ENCODE measurements at regions not wholly inside any gene's neighbourhood (a gene's known extent, or its start where the extent isn't known, plus 50 kb on each side); places are given as distances from the start of the nearest gene placed in this dataset.

GRCh38 chr3:154507727-154508126 is 77.7 kb upstream of the GPR149 start:
- no peaks in the 10 kb centered on the region for H3K4me1 Mint-ChIP-seq
- intact Hi-C loops (cut with micrococcal nuclease): no loop called here
- no peaks in the 10 kb centered on the region for H3K36me3 Mint-ChIP-seq

GRCh38 chr3:154496978-154497377 is 67.0 kb upstream of the GPR149 start:
- intact Hi-C loops (cut with micrococcal nuclease): no loop called here
- CTCF ChIA-PET (ENCODE audit: partially characterized antibody): no interaction called here
- no peaks in the 10 kb centered on the region for H3K27me3 ChIP-seq (ENCODE audit: insufficient read depth, low read length)
- Mint-ChIP-seq H3K27ac (no peak overlapping the region), H3K4me3 (no peak overlapping the region), H3K36me3 (no peaks in the 10 kb centered on the region), H3K4me1 (no peaks in the 10 kb centered on the region), H3K9me3 (peaks cover 0 to 7% (median 1%) of the 10 kb centered on the region in 8 donors), H3K27me3 (no peaks in the 10 kb centered on the region)
- no peaks in the 10 kb centered on the region for H3K36me3 ChIP-seq (ENCODE audit: insufficient read depth, low read length)
- DNase-seq: no peak
- no peaks in the 10 kb centered on the region for H3K9me3 ChIP-seq (ENCODE audit: control insufficient read depth in 1 of 2, low read length in 2 of 2)
- no peak overlapping the region for H3K4me3 ChIP-seq (ENCODE audit: low read length in 2 of 2)
- no peaks in the 10 kb centered on the region for H3K4me1 ChIP-seq (ENCODE audit: insufficient read depth, low read length)
- POLR2A ChIA-PET (ENCODE audit: partially characterized antibody): no interaction called here
- H3K27ac ChIP-seq (ENCODE audit: low read depth, low read length): no peak overlapping the region

More at GRCh38 chr3:154507727-154508126, 77.7 kb upstream of the GPR149 start:
- H3K27ac Mint-ChIP-seq: no peak overlapping the region
- Histone ChIP-seq H3K9me3 (ENCODE audit: control insufficient read depth in 1 of 2, low read length in 2 of 2) (no peaks in the 10 kb centered on the region), H3K27ac (ENCODE audit: low read depth, low read length) (no peak overlapping the region), H3K4me1 (ENCODE audit: insufficient read depth, low read length) (no peaks in the 10 kb centered on the region), H3K27me3 (ENCODE audit: insufficient read depth, low read length) (no peaks in the 10 kb centered on the region), H3K36me3 (ENCODE audit: insufficient read depth, low read length) (no peaks in the 10 kb centered on the region), H3K4me3 (ENCODE audit: low read length in 2 of 2) (no peak overlapping the region)
- ChIA-PET POLR2A (ENCODE audit: partially characterized antibody) (no interaction called here), CTCF (ENCODE audit: partially characterized antibody) (no interaction called here)
- no peak overlapping the region for H3K4me3 Mint-ChIP-seq
- no peak for DNase-seq
- H3K27me3 Mint-ChIP-seq: no peaks in the 10 kb centered on the region
- peaks cover 0 to 8% (median 0%) of the 10 kb centered on the region in 8 donors for H3K9me3 Mint-ChIP-seq

GRCh38 chr3:154496540-154496939 is 66.5 kb upstream of the GPR149 start:
- Histone ChIP-seq H3K4me3 (ENCODE audit: low read length in 2 of 2) (no peak overlapping the region), H3K27ac (ENCODE audit: low read depth, low read length) (no peak overlapping the region), H3K9me3 (ENCODE audit: control insufficient read depth in 1 of 2, low read length in 2 of 2) (no peaks in the 10 kb centered on the region), H3K4me1 (ENCODE audit: insufficient read depth, low read length) (no peaks in the 10 kb centered on the region), H3K36me3 (ENCODE audit: insufficient read depth, low read length) (no peaks in the 10 kb centered on the region), H3K27me3 (ENCODE audit: insufficient read depth, low read length) (no peaks in the 10 kb centered on the region)
- ChIA-PET CTCF (ENCODE audit: partially characterized antibody) (no interaction called here), POLR2A (ENCODE audit: partially characterized antibody) (no interaction called here)
- peaks cover 0 to 7% (median 1%) of the 10 kb centered on the region in 8 donors for H3K9me3 Mint-ChIP-seq
- no peaks in the 10 kb centered on the region for H3K36me3 Mint-ChIP-seq
- H3K27ac Mint-ChIP-seq: no peak overlapping the region
- DNase-seq: no peak
- intact Hi-C loops (cut with micrococcal nuclease): no loop called here
- no peaks in the 10 kb centered on the region for H3K4me1 Mint-ChIP-seq
- no peaks in the 10 kb centered on the region for H3K27me3 Mint-ChIP-seq
- H3K4me3 Mint-ChIP-seq: no peak overlapping the region

- H3K27me3 Mint-ChIP-seq: no peaks in the 10 kb centered on the region
- Histone ChIP-seq H3K4me3 (ENCODE audit: low read length in 2 of 2) (no peak overlapping the region), H3K27ac (ENCODE audit: low read depth, low read length) (no peak overlapping the region), H3K4me1 (ENCODE audit: insufficient read depth, low read length) (no peaks in the 10 kb centered on the region), H3K36me3 (ENCODE audit: insufficient read depth, low read length) (no peaks in the 10 kb centered on the region), H3K27me3 (ENCODE audit: insufficient read depth, low read length) (no peaks in the 10 kb centered on the region), H3K9me3 (ENCODE audit: control insufficient read depth in 1 of 2, low read length in 2 of 2) (no peaks in the 10 kb centered on the region)
- DNase-seq: no peak
- H3K4me1 Mint-ChIP-seq: no peaks in the 10 kb centered on the region
- H3K9me3 Mint-ChIP-seq: peaks cover 0 to 10% (median 1%) of the 10 kb centered on the region in 8 donors
- CTCF ChIA-PET (ENCODE audit: partially characterized antibody): no interaction called here
- no peaks in the 10 kb centered on the region for H3K36me3 Mint-ChIP-seq
- no peak overlapping the region for H3K27ac Mint-ChIP-seq
- H3K4me3 Mint-ChIP-seq: no peak overlapping the region
- POLR2A ChIA-PET (ENCODE audit: partially characterized antibody): no interaction called here
- intact Hi-C loops (cut with micrococcal nuclease): no loop called here
Observed at GRCh38 chr3:154486949-154487348, 57.0 kb upstream of the GPR149 start.

- Histone ChIP-seq H3K4me3 (ENCODE audit: low read length in 2 of 2) (no peak overlapping the region), H3K9me3 (ENCODE audit: control insufficient read depth in 1 of 2, low read length in 2 of 2) (no peaks in the 10 kb centered on the region), H3K4me1 (ENCODE audit: insufficient read depth, low read length) (no peaks in the 10 kb centered on the region), H3K27me3 (ENCODE audit: insufficient read depth, low read length) (no peaks in the 10 kb centered on the region), H3K36me3 (ENCODE audit: insufficient read depth, low read length) (no peaks in the 10 kb centered on the region), H3K27ac (ENCODE audit: low read depth, low read length) (no peak overlapping the region)
- Mint-ChIP-seq H3K36me3 (no peaks in the 10 kb centered on the region), H3K9me3 (peaks cover 0 to 6% (median 0%) of the 10 kb centered on the region in 8 donors), H3K4me1 (no peaks in the 10 kb centered on the region), H3K27me3 (no peaks in the 10 kb centered on the region), H3K4me3 (no peak overlapping the region), H3K27ac (no peak overlapping the region)
- DNase-seq: no peak
- intact Hi-C loops (cut with micrococcal nuclease): no loop called here
- ChIA-PET CTCF (ENCODE audit: partially characterized antibody) (no interaction called here), POLR2A (ENCODE audit: partially characterized antibody) (no interaction called here)
Observed at GRCh38 chr3:154482507-154482906, 52.5 kb upstream of the GPR149 start.

- Mint-ChIP-seq H3K4me3 (no peak overlapping the region), H3K27ac (no peak overlapping the region), H3K9me3 (peaks cover 0 to 8% (median under 1%) of the 10 kb centered on the region in 8 donors), H3K36me3 (no peaks in the 10 kb centered on the region), H3K4me1 (no peaks in the 10 kb centered on the region), H3K27me3 (no peaks in the 10 kb centered on the region)
- H3K4me3 ChIP-seq (ENCODE audit: low read length in 2 of 2): no peak overlapping the region
- intact Hi-C loops (cut with micrococcal nuclease): no loop called here
- ChIA-PET POLR2A (ENCODE audit: partially characterized antibody) (no interaction called here), CTCF (ENCODE audit: partially characterized antibody) (no interaction called here)
- no peaks in the 10 kb centered on the region for H3K9me3 ChIP-seq (ENCODE audit: control insufficient read depth in 1 of 2, low read length in 2 of 2)
- DNase-seq: no peak
- no peaks in the 10 kb centered on the region for H3K4me1 ChIP-seq (ENCODE audit: insufficient read depth, low read length)
- H3K27me3 ChIP-seq (ENCODE audit: insufficient read depth, low read length): no peaks in the 10 kb centered on the region
- no peak overlapping the region for H3K27ac ChIP-seq (ENCODE audit: low read depth, low read length)
- H3K36me3 ChIP-seq (ENCODE audit: insufficient read depth, low read length): no peaks in the 10 kb centered on the region
Observed at GRCh38 chr3:154480033-154480432, 50.0 kb upstream of the GPR149 start.
